CD14-positive monocyte (primary cell): ENCODE measurements at regions not wholly inside any gene's neighbourhood (a gene's known extent, or its start where the extent isn't known, plus 50 kb on each side); places are given as distances from the start of the nearest gene placed in this dataset.
"Not testable (repeated sequence)": the region's sequence is repeated elsewhere in the genome, so short reads cannot be mapped to it uniquely, and the experiment has no call there.

Experiments used
- DNase-seq, 3 donors: peaks; one replicate each; pipeline ENCODE4 v3.0.0-alpha.2; 2011 to 2022
- H2AFZ ChIP-seq: 2 replicates; pipeline ENCODE4 v1.6.0; 2012; ENCODE audit warnings: mild to moderate bottlenecking, low read depth, low read length, inconsistent platforms; ENCODE audit not compliant: insufficient read depth, poor library complexity, severe bottlenecking
- H3K27ac ChIP-seq, 2 donors: 1 replicate in 1 of 2; 2 replicates in 1 of 2; pipeline ENCODE4 v1.5.1; 2012 to 2013; ENCODE audit warnings: low read length in 2 of 2, control low read depth in 1 of 2, inconsistent platforms in 1 of 2, low read depth in 1 of 2, mild to moderate bottlenecking in 1 of 2
- H3K27me3 ChIP-seq, 2 donors: one replicate each; pipeline versions ENCODE4 v1.6.0 to v1.6.1; 2011 to 2013; ENCODE audit warnings: low read length in 2 of 2; ENCODE audit not compliant: control insufficient read depth in 2 of 2, insufficient read depth in 2 of 2
- H3K36me3 ChIP-seq, 2 donors: replicated peaks in 1 of 2; 1 replicate in 1 of 2; 2 replicates in 1 of 2; pipeline versions ENCODE4 v1.5.1 to v1.6.1; 2012 to 2013; ENCODE audit warnings: low read length in 2 of 2, control low read depth in 1 of 2, inconsistent platforms in 1 of 2, mild to moderate bottlenecking in 1 of 2; ENCODE audit not compliant: insufficient read depth in 2 of 2, control insufficient read depth in 1 of 2
- H3K4me1 ChIP-seq, 2 donors: 1 replicate in 1 of 2; 2 replicates in 1 of 2; pipeline versions ENCODE4 v1.5.1 to v1.6.1; 2012 to 2013; ENCODE audit warnings: low read length in 2 of 2, control low read depth in 1 of 2, inconsistent platforms in 1 of 2, mild to moderate bottlenecking in 1 of 2, moderate library complexity in 1 of 2; ENCODE audit not compliant: insufficient read depth in 2 of 2, control insufficient read depth in 1 of 2
- H3K4me2 ChIP-seq: replicated peaks from 2 replicates; pipeline ENCODE3; 2012; ENCODE audit warnings: low read length, moderate library complexity, mild to moderate bottlenecking; ENCODE audit not compliant: poor library complexity, severe bottlenecking; ENCODE audit errors: extremely low read depth
- H3K4me3 ChIP-seq, 3 experiments: fragments of 200-600 bp in 1 of 3; sonication (generic) in 1 of 3; replicated peaks in 1 of 3; 1 replicate in 2 of 3; 2 replicates in 1 of 3; pipeline ENCODE4 v1.5.1; 2011 to 2013; ENCODE audit warnings: low read length in 3 of 3, mild to moderate bottlenecking in 3 of 3, control low read depth in 2 of 3, low read depth in 2 of 3, inconsistent platforms in 1 of 3, moderate library complexity in 1 of 3
- H3K79me2 ChIP-seq: 2 replicates; pipeline ENCODE4 v1.6.0; 2012; ENCODE audit warnings: mild to moderate bottlenecking, control low read depth, inconsistent platforms, low read length, moderate library complexity; ENCODE audit not compliant: insufficient read depth
- H3K9ac ChIP-seq: 2 replicates; pipeline ENCODE4 v1.6.0; 2017; ENCODE audit warnings: low read length, mild to moderate bottlenecking; ENCODE audit not compliant: insufficient read depth, poor library complexity, severe bottlenecking
- H3K9me3 ChIP-seq, 2 donors: replicated peaks in 1 of 2; 1 replicate in 1 of 2; 2 replicates in 1 of 2; pipeline versions ENCODE4 v1.5.1 to v1.6.1; 2012 to 2013; ENCODE audit warnings: low read length in 2 of 2, control low read depth in 1 of 2; ENCODE audit not compliant: control insufficient read depth in 1 of 2, insufficient read depth in 1 of 2
- H4K20me1 ChIP-seq: 2 replicates; pipeline ENCODE4 v1.6.0; 2012; ENCODE audit warnings: mild to moderate bottlenecking, low read length, control low read depth, moderate library complexity; ENCODE audit not compliant: insufficient read depth
- H3K27ac Mint-ChIP-seq, 7 donors: one replicate each; pipeline ENCODE4 v1.8.0; 2020; ENCODE audit warnings: mild to moderate bottlenecking in 7 of 7, mixed read lengths in 7 of 7, moderate library complexity in 6 of 7, inconsistent platforms in 2 of 7
- H3K27me3 Mint-ChIP-seq, 3 donors: one replicate each; pipeline ENCODE4 v1.8.0; 2021 to 2022; ENCODE audit warnings: low read depth in 3 of 3, mild to moderate bottlenecking in 3 of 3, mixed read lengths in 3 of 3, moderate library complexity in 3 of 3, inconsistent platforms in 1 of 3
- H3K36me3 Mint-ChIP-seq, 2 donors: one replicate each; pipeline ENCODE4 v1.8.0; 2020; ENCODE audit warnings: mixed read lengths in 2 of 2, inconsistent platforms in 1 of 2, mild to moderate bottlenecking in 1 of 2
- H3K4me1 Mint-ChIP-seq: one replicate; pipeline ENCODE4 v1.8.0; 2020; ENCODE audit warnings: mild to moderate bottlenecking, mixed read lengths
- H3K4me3 Mint-ChIP-seq, 2 donors: one replicate each; pipeline ENCODE4 v1.8.0; 2020; ENCODE audit warnings: mild to moderate bottlenecking in 2 of 2, mixed read lengths in 2 of 2, moderate library complexity in 1 of 2
- H3K9me3 Mint-ChIP-seq, 7 donors: one replicate each; pipeline ENCODE4 v1.8.0; 2020 to 2022; ENCODE audit warnings: mixed read lengths in 7 of 7, mild to moderate bottlenecking in 6 of 7, moderate library complexity in 6 of 7, inconsistent platforms in 2 of 7
- CTCF ChIP-seq: fragments of 200-600 bp; IDR thresholded peaks from one replicate; pipeline ENCODE4 v1.8.0; 2022; ENCODE audit warnings: antibody characterized with exemption, mild to moderate bottlenecking
- WGBS: methylation state at CpG from one replicate; pipeline ENCODE4 v1.1.5; 2013; ENCODE audit warnings: missing lambda C conversion rate; ENCODE audit not compliant: insufficient coverage; 5-methylcytosine and 5-hydroxymethylcytosine counted together
- intact Hi-C, 2 donors: fragments of 100-400 bp; cut with micrococcal nuclease; formaldehyde crosslinking; loops; one replicate each; pipeline versions ENCODE4 v1.15.0 to v1.15.1; 2023

DNA sequence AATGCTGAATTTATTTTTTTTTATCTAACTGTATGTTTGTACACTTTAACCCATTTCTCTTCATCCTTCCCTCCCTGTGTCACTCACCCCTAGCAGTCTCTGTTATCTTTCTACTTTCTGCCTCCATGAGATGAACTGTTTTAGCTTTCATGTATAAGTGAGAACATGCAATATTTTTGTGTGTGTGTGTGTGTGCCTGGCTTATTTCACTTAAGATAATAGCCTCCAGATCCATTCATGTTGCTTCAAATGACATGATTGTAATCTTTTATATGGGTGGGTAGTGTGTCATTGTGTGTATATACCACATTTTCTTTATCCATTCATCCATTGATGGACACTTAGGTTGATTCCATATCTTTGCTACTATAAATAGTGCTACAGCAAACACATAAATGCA, 1023.9 kb downstream of the TLE1 start:
- H3K4me1 Mint-ChIP-seq, result no peaks in the 10 kb centered on the region
- Histone ChIP-seq H3K4me1 (peaks cover 14% of the 10 kb centered on the region in 2 donors), H3K79me2 (no peaks in the 10 kb centered on the region), H4K20me1 (no peaks in the 10 kb centered on the region), H3K4me2 (no peak overlapping the region), H3K9me3 (peaks cover 12 to 26% of the 10 kb centered on the region in 2 donors), H2AFZ (no peak overlapping the region), H3K36me3 (no peaks in the 10 kb centered on the region), H3K9ac (no peak overlapping the region), H3K4me3 (no peak overlapping the region), H3K27me3 (no peaks in the 10 kb centered on the region), H3K27ac (no peak overlapping the region)
- no peak for TF ChIP-seq CTCF
- peaks cover 11 to 33% (median 16%) of the 10 kb centered on the region in 7 donors for H3K9me3 Mint-ChIP-seq
- no peak for DNase-seq
- H3K27me3 Mint-ChIP-seq, result peaks cover 0 to 2% (median 2%) of the 10 kb centered on the region in 3 donors
- no peaks in the 10 kb centered on the region for H3K36me3 Mint-ChIP-seq
- no peak overlapping the region for H3K4me3 Mint-ChIP-seq
- intact Hi-C loops, result no loop called here
- no peak overlapping the region for H3K27ac Mint-ChIP-seq

- H3K4me3 ChIP-seq, result no peak overlapping the region
- Mint-ChIP-seq H3K9me3 (peaks cover 6 to 32% (median 17%) of the 10 kb centered on the region in 7 donors), H3K36me3 (no peaks in the 10 kb centered on the region), H3K27me3 (peaks cover 0 to 2% (median 2%) of the 10 kb centered on the region in 3 donors), H3K27ac (peak overlapping the region in 1 of 7 donors; percentile 1), H3K4me1 (no peaks in the 10 kb centered on the region), H3K4me3 (peak overlapping the region in 1 of 2 donors; percentile 33)
- peaks cover 5 to 17% of the 10 kb centered on the region in 2 donors for H3K9me3 ChIP-seq
- no peak for TF ChIP-seq CTCF
- H2AFZ ChIP-seq, result no peak overlapping the region
- no peak overlapping the region for H3K9ac ChIP-seq
- H3K36me3 ChIP-seq, result no peaks in the 10 kb centered on the region
- no peak overlapping the region for H3K4me2 ChIP-seq
- H4K20me1 ChIP-seq, result no peaks in the 10 kb centered on the region
- H3K27me3 ChIP-seq, result no peaks in the 10 kb centered on the region
- WGBS, result no CpG with 5 or more reads among the region's 4 CpGs
- intact Hi-C loops, result no loop called here
- H3K4me1 ChIP-seq, result peaks cover 14% of the 10 kb centered on the region in 2 donors
- H3K79me2 ChIP-seq, result no peaks in the 10 kb centered on the region
- no peak overlapping the region for H3K27ac ChIP-seq
- DNase-seq, result peak in 1 of 3 donors; percentile 6
Measured at GRCh38 chr9:80664327-80665210, 1024.8 kb downstream of the TLE1 start.

DNA sequence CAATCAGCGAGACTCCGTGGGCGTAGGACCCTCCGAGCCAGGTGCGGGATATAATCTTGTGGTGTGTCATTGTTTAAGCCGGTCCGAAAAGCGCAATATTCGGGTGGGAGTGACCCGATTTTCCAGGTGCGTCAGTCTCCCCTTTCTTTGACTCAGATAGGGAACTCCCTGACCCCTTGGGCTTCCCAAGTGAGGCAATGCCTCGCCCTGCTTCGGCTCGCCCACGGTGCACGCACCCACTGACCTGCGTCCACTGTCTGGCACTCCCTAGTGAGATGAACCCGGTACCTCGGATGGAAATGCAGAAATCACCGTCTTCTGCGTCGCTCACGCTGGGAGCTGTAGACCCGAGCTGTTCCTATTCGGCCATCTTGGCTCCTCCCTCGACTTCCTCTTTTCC, 1029.6 kb downstream of the TLE1 start:
- 89% methylated on average over 17 of the region's 26 CpGs for WGBS
- H3K4me1 Mint-ChIP-seq, intact Hi-C loops, DNase-seq, H3K27ac Mint-ChIP-seq, H3K27me3 ChIP-seq, H2AFZ ChIP-seq, H3K27ac ChIP-seq, H3K27me3 Mint-ChIP-seq, H3K4me3 ChIP-seq, H3K9ac ChIP-seq, H3K36me3 ChIP-seq, H3K4me3 Mint-ChIP-seq, H3K4me2 ChIP-seq, H3K36me3 Mint-ChIP-seq, H4K20me1 ChIP-seq, H3K79me2 ChIP-seq: not testable (repeated sequence)
- peaks cover 7 to 25% (median 12%) of the 10 kb centered on the region in 7 donors for H3K9me3 Mint-ChIP-seq
- Histone ChIP-seq H3K4me1 (peaks cover 11 to 12% of the 10 kb centered on the region in 2 donors), H3K9me3 (peaks cover 4 to 15% of the 10 kb centered on the region in 2 donors)
